Mucosa of descending colon (tissue), 3 donors: ENCODE measurements at regions not wholly inside any gene's neighbourhood (a gene's known extent, or its start where the extent isn't known, plus 50 kb on each side); places are given as distances from the start of the nearest gene placed in this dataset.
"Not testable (repeated sequence)": the region's sequence is repeated elsewhere in the genome, so short reads cannot be mapped to it uniquely, and the experiment has no call there.

Experiments
- ATAC-seq: fragments of 200-7000 bp; cut with Tn5 transposase; one replicate; pipeline ENCODE4 v1.9.1; 2020; ENCODE audit warnings: mild to moderate bottlenecking, moderate library complexity
- DNase-seq, 3 donors: peaks; one replicate each; pipeline ENCODE4 v3.0.0-alpha.2; 2020
- H3K36me3 ChIP-seq: fragments of 200-600 bp; one replicate; pipeline ENCODE4 v1.8.0; 2021; ENCODE audit warnings: low read depth, mild to moderate bottlenecking
- H3K4me1 ChIP-seq: fragments of 200-600 bp; one replicate; pipeline ENCODE4 v1.8.0; 2021; ENCODE audit warnings: low read depth, mild to moderate bottlenecking
- H3K4me3 ChIP-seq: fragments of 200-600 bp; one replicate; pipeline ENCODE4 v1.8.0; 2021; ENCODE audit warnings: mild to moderate bottlenecking
- H3K9me3 ChIP-seq: fragments of 200-600 bp; one replicate; pipeline ENCODE4 v1.8.0; 2021; ENCODE audit warnings: mild to moderate bottlenecking
- CTCF ChIP-seq: fragments of 200-600 bp; IDR thresholded peaks from one replicate; pipeline ENCODE4 v1.8.0; 2022; ENCODE audit warnings: antibody characterized with exemption, mild to moderate bottlenecking
- intact Hi-C, 2 donors: fragments of 100-400 bp; cut with DNase I in 1 of 2; cut with micrococcal nuclease in 1 of 2; formaldehyde crosslinking; loops; one replicate each; pipeline versions ENCODE4 v1.11.0 to v1.11.1; 2022; cut with DNase I, micrococcal nuclease
- donor health status: DM: no; HTN: no; CAD: no; lungs with moderate emphysema.
- donor health status: DM: no; HTN: no; CAD: no.
- donor health status: DM: no; HTN: yes; CAD: no.

- intact Hi-C loops = no loop called here
- ATAC-seq (peak; percentile 70), DNase-seq (no peak)
- TF ChIP-seq CTCF = no peak
- H3K4me1 ChIP-seq = no peaks in the 10 kb centered on the region
- H3K4me3 ChIP-seq = no peak overlapping the region
- H3K36me3 ChIP-seq = no peaks in the 10 kb centered on the region
- no peaks in the 10 kb centered on the region for H3K9me3 ChIP-seq
These were observed 568.0 kb downstream of the PDHA2 start for GRCh38 chr4:96407738-96408463.

GRCh38 chr4:96414853-96415252 lies 575.0 kb downstream of the PDHA2 start:
- H3K36me3 ChIP-seq, intact Hi-C loops, DNase-seq, H3K4me1 ChIP-seq, ATAC-seq, H3K4me3 ChIP-seq, H3K9me3 ChIP-seq: not testable (repeated sequence)

- intact Hi-C loops = no loop called here
- H3K36me3 ChIP-seq = no peaks in the 10 kb centered on the region
- ATAC-seq = peak; percentile 18
- no peak for TF ChIP-seq CTCF
- DNase-seq = no peak
- H3K4me3 ChIP-seq = no peak overlapping the region
- H3K9me3 ChIP-seq = no peaks in the 10 kb centered on the region
- H3K4me1 ChIP-seq = no peaks in the 10 kb centered on the region
These were observed 589.8 kb downstream of the PDHA2 start for GRCh38 chr4:96429657-96430056.

- no peak overlapping the region for H3K4me3 ChIP-seq
- intact Hi-C loops = no loop called here
- H3K36me3 ChIP-seq = no peaks in the 10 kb centered on the region
- H3K9me3 ChIP-seq = no peaks in the 10 kb centered on the region
- DNase-seq (no peak), ATAC-seq (no peak)
- TF ChIP-seq CTCF = no peak
- no peaks in the 10 kb centered on the region for H3K4me1 ChIP-seq
These were observed 591.2 kb downstream of the PDHA2 start for GRCh38 chr4:96431094-96431493.

GRCh38 chr4:96448315-96448872 lies 608.5 kb downstream of the PDHA2 start:
- DNase-seq (no peak), ATAC-seq (no peak)
- Histone ChIP-seq H3K9me3 (peaks cover 23% of the 10 kb centered on the region), H3K36me3 (no peaks in the 10 kb centered on the region), H3K4me3 (no peak overlapping the region), H3K4me1 (no peaks in the 10 kb centered on the region)
- TF ChIP-seq CTCF = no peak
- intact Hi-C loops = no loop called here

- Histone ChIP-seq H3K36me3 (no peaks in the 10 kb centered on the region), H3K9me3 (no peaks in the 10 kb centered on the region), H3K4me3 (no peak overlapping the region), H3K4me1 (no peaks in the 10 kb centered on the region)
- no peak for DNase-seq
- ATAC-seq = no peak
- TF ChIP-seq CTCF = no peak
- intact Hi-C loops = no loop called here
These were observed 615.3 kb downstream of the PDHA2 start for GRCh38 chr4:96455045-96455720.

GRCh38 chr4:96458031-96458430 lies 618.1 kb downstream of the PDHA2 start:
- intact Hi-C loops, H3K36me3 ChIP-seq, H3K9me3 ChIP-seq, DNase-seq, H3K4me3 ChIP-seq, ATAC-seq, H3K4me1 ChIP-seq: not testable (repeated sequence)
